NCI-H82 treated with DMSO at 0.1 percent for 48 hours (cell line): ENCODE measurements at regions not wholly inside any gene's neighbourhood (a gene's known extent, or its start where the extent isn't known, plus 50 kb on each side); places are given as distances from the start of the nearest gene placed in this dataset.

Experiments
- DNase-seq: peaks from one replicate; lab custom pipeline; 2025; ENCODE audit not compliant: unreplicated experiment; lab: John Stamatoyannopoulos, UW

DNA sequence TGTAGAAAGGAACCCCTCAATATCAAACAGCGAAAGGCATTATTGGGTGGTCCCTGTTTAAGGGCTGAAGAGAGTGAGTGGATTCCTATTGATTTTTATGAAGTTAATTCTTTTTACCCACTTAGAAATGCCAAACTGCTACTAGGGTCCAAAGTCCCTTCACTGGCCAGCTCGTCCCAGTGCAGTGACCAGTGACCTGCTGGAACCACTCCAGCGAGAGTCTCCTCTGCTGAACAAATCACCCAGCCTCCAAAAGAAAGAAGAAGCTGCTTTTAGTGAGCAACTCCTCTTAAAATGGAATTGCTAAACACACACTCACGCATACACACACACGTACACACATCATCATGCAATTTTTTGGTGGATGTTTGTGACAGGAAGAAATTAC, 198.2 kb upstream of the PLEKHG7 start:
- DNase-seq = no peak

DNA sequence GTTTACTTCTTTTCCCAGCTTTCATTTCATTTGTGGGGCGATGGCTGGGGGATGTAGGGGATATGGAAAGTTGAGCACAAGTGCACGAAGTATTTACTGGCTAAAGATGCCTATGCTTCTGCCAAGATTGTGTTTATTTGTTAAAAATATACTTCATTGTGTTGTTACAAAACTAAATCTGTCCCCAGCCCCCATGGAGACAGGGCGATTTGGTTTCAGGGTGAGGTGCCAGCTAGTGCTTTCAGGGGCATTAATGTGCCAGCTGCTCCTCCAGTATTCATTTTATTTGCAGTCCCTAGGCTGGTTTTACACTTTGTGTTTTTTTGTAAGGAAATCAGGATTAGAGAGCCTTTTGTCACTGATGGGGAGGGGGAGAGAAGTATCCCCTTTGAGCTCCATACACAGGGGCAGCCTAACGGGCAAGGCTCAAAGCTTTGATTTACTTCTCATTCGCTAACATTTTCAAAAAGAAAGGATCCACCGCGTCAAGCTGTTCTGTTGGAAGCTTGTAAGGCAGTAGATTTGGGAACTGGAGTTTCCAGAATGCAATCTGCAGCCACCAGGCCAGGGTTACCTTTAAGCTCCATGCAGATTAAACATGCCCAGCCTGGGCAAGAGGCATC, 198.7 kb upstream of the PLEKHG7 start:
- no peak for DNase-seq

- DNase-seq = no peak
Measured at GRCh38 chr12:92503029-92503931, 199.5 kb upstream of the PLEKHG7 start.

GRCh38 chr12:92502417-92503028, 200.3 kb upstream of the PLEKHG7 start:
- DNase-seq = no peak

- no peak for DNase-seq
Measured at GRCh38 chr12:92496790-92497189, 206.0 kb upstream of the PLEKHG7 start.

GRCh38 chr12:92495108-92495507, 207.7 kb upstream of the PLEKHG7 start:
- DNase-seq = no peak

DNA sequence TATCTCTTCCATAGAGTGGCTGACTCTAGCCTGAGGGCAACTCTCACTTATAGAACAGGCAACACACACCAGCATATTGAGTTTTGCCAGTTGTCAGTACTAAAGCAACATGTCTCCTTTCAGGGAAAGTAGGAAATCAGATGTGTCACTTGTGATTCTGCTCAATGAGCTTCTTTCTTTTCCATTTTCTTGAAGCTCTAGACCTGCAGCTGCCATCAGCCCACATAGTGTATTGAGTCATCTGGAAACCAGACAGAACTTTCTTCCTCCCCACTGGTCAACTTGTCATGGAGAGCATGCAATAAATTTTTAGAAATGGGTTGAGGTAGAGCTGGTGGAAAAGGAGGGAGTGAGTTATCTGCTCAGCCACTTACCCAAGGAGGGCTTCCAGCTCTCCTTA, 209.0 kb upstream of the PLEKHG7 start:
- no peak for DNase-seq

- no peak for DNase-seq
Measured at GRCh38 chr12:92492995-92493394, 209.8 kb upstream of the PLEKHG7 start.

- no peak for DNase-seq
Measured at GRCh38 chr12:92492291-92492690, 210.5 kb upstream of the PLEKHG7 start.

DNA sequence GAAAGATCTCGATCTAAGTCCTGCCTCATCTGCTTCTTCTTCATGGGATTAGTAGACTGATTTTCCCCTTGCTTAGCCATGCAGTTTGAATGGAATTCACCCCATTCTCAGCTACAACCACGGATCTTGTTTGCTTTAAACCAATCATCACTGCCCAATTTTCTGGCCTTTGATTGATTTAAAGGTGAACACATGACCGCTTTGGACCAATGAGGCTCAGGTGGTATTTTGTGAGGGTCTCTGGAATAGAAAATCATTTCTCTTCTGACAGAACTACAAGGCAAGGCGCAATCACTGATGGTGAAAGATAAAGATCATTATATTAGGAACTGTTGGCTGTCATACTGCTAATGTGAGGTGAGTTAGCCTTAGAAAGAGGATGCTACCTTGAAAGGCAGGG, 213.0 kb upstream of the PLEKHG7 start:
- DNase-seq = no peak

DNA sequence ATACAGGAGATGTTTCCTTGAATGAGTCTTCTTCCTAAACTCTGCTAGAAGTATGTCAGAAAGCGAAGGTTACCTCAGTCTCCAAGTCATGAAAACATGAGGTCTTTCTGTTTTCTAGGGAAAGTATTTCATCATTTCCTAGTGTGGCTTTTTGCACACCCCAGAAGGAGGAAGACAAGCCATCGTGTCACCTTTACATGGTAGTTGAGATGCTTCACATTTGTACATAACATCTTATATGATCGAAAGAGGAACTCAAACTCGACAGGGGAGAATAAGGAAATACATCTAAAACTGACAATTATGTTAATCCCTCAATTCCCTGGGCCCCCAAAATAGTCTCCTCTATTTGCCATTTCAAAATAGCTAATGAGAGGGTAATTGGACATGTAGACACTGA, 214.1 kb upstream of the PLEKHG7 start:
- no peak for DNase-seq

- DNase-seq = no peak
Measured at GRCh38 chr12:92487138-92487485, 215.7 kb upstream of the PLEKHG7 start.

- no peak for DNase-seq
Measured at GRCh38 chr12:92486443-92487137, 216.2 kb upstream of the PLEKHG7 start.

GRCh38 chr12:92485351-92486348, 217.1 kb upstream of the PLEKHG7 start:
- DNase-seq = no peak

DNA sequence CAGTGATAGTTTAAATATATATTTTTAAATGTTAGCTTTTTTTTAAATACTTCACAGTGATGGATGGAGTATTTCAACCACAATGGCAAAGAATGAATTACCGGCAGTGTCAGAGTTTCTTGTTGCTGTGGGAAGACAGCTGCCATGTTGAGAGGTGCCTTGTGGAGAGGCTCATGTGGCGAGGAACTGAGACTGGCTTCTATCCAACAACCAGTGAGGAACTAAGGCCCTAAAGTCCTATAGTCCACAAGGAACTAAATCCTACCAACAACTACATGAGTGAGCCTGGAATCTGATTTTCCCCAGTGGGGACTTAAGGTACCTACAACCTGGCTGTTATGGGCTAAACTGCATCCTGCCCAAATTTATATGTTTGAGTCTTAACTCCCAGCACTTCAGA, 220.2 kb upstream of the PLEKHG7 start:
- DNase-seq = no peak

GRCh38 chr12:92481066-92481465, 221.7 kb upstream of the PLEKHG7 start:
- no peak for DNase-seq

GRCh38 chr12:92478692-92479091, 224.1 kb upstream of the PLEKHG7 start:
- DNase-seq = no peak

GRCh38 chr12:92476844-92477243, 225.9 kb upstream of the PLEKHG7 start:
- DNase-seq = no peak

GRCh38 chr12:92473564-92473963, 229.2 kb upstream of the PLEKHG7 start:
- DNase-seq = no peak

DNA sequence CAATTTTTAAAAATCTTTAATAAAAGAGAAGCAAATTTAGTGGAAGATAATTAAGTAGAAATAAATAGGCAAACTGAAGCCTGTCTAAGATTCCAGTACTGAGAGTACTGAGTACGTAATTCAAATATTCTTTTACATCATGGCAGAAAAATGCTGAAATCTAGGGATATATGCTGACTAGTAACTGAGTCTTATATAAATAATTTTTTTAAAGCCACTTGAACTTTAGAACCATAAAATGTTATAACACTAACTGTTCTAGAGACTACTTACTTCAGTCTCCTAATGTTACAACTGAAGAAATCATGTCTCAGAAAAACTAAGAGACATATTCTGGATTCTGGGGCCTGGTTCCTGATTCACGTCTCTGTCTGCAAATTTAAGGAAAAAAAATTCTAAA, 230.6 kb upstream of the PLEKHG7 start:
- no peak for DNase-seq
